HepG2 (cell line): ENCODE measurements at regions not wholly inside any gene's neighbourhood (a gene's known extent, or its start where the extent isn't known, plus 50 kb on each side); places are given as distances from the start of the nearest gene placed in this dataset.
A peak's percentile ranks its signal among the peaks of the same experiment; 100 is the strongest.

Source experiments
- ATAC-seq: fragments of 200-7000 bp; cut with Tn5 transposase; 3 replicates; pipeline ENCODE4 v1.9.1; 2020; ENCODE audit warnings: mild to moderate bottlenecking, moderate library complexity
- BruUV-seq: library from RNA; stranded (reverse); fragments of 400-500 nt; replicated peaks from 2 replicates; lab custom pipeline; 2021; lab: Mats Ljungman, UMichigan
- CTCF ChIA-PET: fragments of 300-600 bp; formaldehyde crosslinking; extraction: SDS; loops from one replicate; lab custom pipeline; 2021; ENCODE audit warnings: low total read pairs, inconsistent platforms, low intra/inter-chr PET ratio; lab: Yijun Ruan, JAX
- POLR2A ChIA-PET: fragments of 350-600 bp; sonication (Branson Sonifier 250); formaldehyde crosslinking; loops from one replicate; lab custom pipeline; 2020; ENCODE audit warnings: antibody characterized with exemption, inconsistent platforms; lab: Yijun Ruan, JAX
- DNase-seq: peaks from one replicate; pipeline ENCODE4 v3.0.0-alpha.2; 2015; ENCODE audit warnings: low spot score
- FAIRE-seq: peaks from 3 replicates; lab custom pipeline; 2011; peaks lifted over from hg19 to GRCh38; lab: Jason Lieb, UNC
- H2AFZ ChIP-seq: one replicate; pipeline ENCODE4 v1.6.1; 2011; ENCODE audit warnings: low read length, inconsistent platforms
- H3K27ac ChIP-seq: fragments of 300-600 bp; 3 replicates; pipeline ENCODE4 v1.8.0; 2011; ENCODE audit warnings: mixed run types, mild to moderate bottlenecking, mixed read lengths, low read length, inconsistent platforms; ENCODE audit not compliant: insufficient read depth; ENCODE audit errors: extremely low read length
- H3K27me3 ChIP-seq, 2 experiments: fragments of 200-600 bp in 1 of 2; 2 replicates in 1 of 2; 3 replicates in 1 of 2; pipeline versions ENCODE4 v1.6.0 to v1.8.0; 2011; ENCODE audit warnings: low read length in 2 of 2, mild to moderate bottlenecking in 2 of 2, moderate library complexity in 2 of 2, inconsistent platforms in 1 of 2; ENCODE audit not compliant: insufficient read depth in 2 of 2, control insufficient read depth in 1 of 2
- H3K36me3 ChIP-seq, 2 experiments: fragments of 200-600 bp in 1 of 2; replicated peaks in 1 of 2; 2 replicates in 1 of 2; 3 replicates in 1 of 2; pipeline versions ENCODE4 v1.5.1 to v1.8.0; 2011; ENCODE audit warnings: low read length in 2 of 2, inconsistent platforms in 1 of 2; ENCODE audit not compliant: insufficient read depth in 2 of 2, control insufficient read depth in 1 of 2
- H3K4me1 ChIP-seq: 2 replicates; pipeline ENCODE4 v1.5.1; 2012; ENCODE audit warnings: low read length, inconsistent platforms; ENCODE audit not compliant: insufficient read depth
- H3K4me2 ChIP-seq: 2 replicates; pipeline ENCODE4 v1.6.0; 2011; ENCODE audit warnings: low read depth, low read length, inconsistent platforms
- H3K4me3 ChIP-seq, 3 experiments: fragments of 200-600 bp in 1 of 3; sonication (generic), shearing (Covaris generic) in 1 of 3; replicated peaks in 1 of 3; 2 replicates each; pipeline ENCODE4 v1.5.1; 2011 to 2016; ENCODE audit warnings: low read length in 3 of 3, inconsistent platforms in 2 of 3, low read depth in 2 of 3, mild to moderate bottlenecking in 2 of 3, control low read depth in 1 of 3, mixed read lengths in 1 of 3; ENCODE audit not compliant: insufficient read depth in 1 of 3
- H3K79me2 ChIP-seq: one replicate; pipeline ENCODE4 v1.6.1; 2011; ENCODE audit warnings: low read length, inconsistent platforms; ENCODE audit not compliant: insufficient read depth
- H3K9ac ChIP-seq: 2 replicates; pipeline ENCODE4 v1.6.0; 2011; ENCODE audit warnings: mild to moderate bottlenecking, low read depth, low read length, inconsistent platforms; ENCODE audit not compliant: insufficient read depth
- H3K9me3 ChIP-seq: 2 replicates; pipeline ENCODE4 v1.5.1; 2012; ENCODE audit warnings: mild to moderate bottlenecking, low read length
- H4K20me1 ChIP-seq: 2 replicates; pipeline ENCODE4 v1.6.0; 2011; ENCODE audit warnings: inconsistent platforms, mild to moderate bottlenecking, low read length, moderate library complexity; ENCODE audit not compliant: insufficient read depth
- ATM ChIP-seq: fragments of 450-650 bp; IDR thresholded peaks from 2 replicates; pipeline ENCODE4 v1.7.1; 2017; ENCODE audit warnings: mild to moderate bottlenecking, borderline replicate concordance
- CBX5 ChIP-seq: sonication (generic); formaldehyde crosslinking; IDR thresholded peaks from 2 replicates; pipeline ENCODE4 v1.4.0; 2020; ENCODE audit warnings: missing genetic modification reagents, borderline replicate concordance
- CEBPB ChIP-seq: IDR thresholded peaks from 2 replicates; pipeline ENCODE4 v1.6.1; 2011; ENCODE audit warnings: low read depth, low read length, improper control_type of control experiment, borderline replicate concordance
- KLF13 ChIP-seq: sonication (generic); formaldehyde crosslinking; IDR thresholded peaks from 2 replicates; pipeline ENCODE4 v1.4.0; 2020; ENCODE audit warnings: mild to moderate bottlenecking, missing genetic modification reagents
- ZNF33A ChIP-seq: sonication (generic); formaldehyde crosslinking; IDR thresholded peaks from 2 replicates; pipeline ENCODE4 v1.5.1; 2020; ENCODE audit warnings: missing genetic modification reagents, mild to moderate bottlenecking, moderate library complexity, borderline replicate concordance
- ZNF367 ChIP-seq: sonication (generic); formaldehyde crosslinking; IDR thresholded peaks from 2 replicates; pipeline ENCODE4 v1.4.0; 2020; ENCODE audit warnings: missing genetic modification reagents, borderline replicate concordance
- ZSCAN22 ChIP-seq: sonication (generic); formaldehyde crosslinking; IDR thresholded peaks from 2 replicates; pipeline ENCODE4 v1.4.0; 2020; ENCODE audit warnings: mild to moderate bottlenecking, missing genetic modification reagents
- WGBS: methylation state at CpG from one replicate; pipeline ENCODE4 v1.1.6; 2017; ENCODE audit warnings: low lambda C conversion rate; 5-methylcytosine and 5-hydroxymethylcytosine counted together
- in situ Hi-C: cut with HindIII; loops from 2 replicates; pipeline ENCODE4 v1.10.0; 2017; ENCODE audit warnings: low pct_unique_long_range_greater_than_20kb; ENCODE audit not compliant: extremely low pct_ligation_motif_present
- intact Hi-C: fragments of 100-400 bp; cut with micrococcal nuclease; formaldehyde crosslinking; loops from one replicate; pipeline ENCODE4 v1.10.0; 2022; ENCODE audit not compliant: unreplicated experiment
- TF ChIP-seq, protein P1 (sequence below): sonication (generic); formaldehyde crosslinking; IDR thresholded peaks from 2 replicates; pipeline ENCODE4 v1.8.0; 2022; ENCODE audit warnings: missing genetic modification reagents, mild to moderate bottlenecking, borderline replicate concordance
- TF ChIP-seq, protein P2 (sequence below): fragments of 450-650 bp; IDR thresholded peaks from 2 replicates; pipeline ENCODE4 v1.6.1; 2016

DNA sequence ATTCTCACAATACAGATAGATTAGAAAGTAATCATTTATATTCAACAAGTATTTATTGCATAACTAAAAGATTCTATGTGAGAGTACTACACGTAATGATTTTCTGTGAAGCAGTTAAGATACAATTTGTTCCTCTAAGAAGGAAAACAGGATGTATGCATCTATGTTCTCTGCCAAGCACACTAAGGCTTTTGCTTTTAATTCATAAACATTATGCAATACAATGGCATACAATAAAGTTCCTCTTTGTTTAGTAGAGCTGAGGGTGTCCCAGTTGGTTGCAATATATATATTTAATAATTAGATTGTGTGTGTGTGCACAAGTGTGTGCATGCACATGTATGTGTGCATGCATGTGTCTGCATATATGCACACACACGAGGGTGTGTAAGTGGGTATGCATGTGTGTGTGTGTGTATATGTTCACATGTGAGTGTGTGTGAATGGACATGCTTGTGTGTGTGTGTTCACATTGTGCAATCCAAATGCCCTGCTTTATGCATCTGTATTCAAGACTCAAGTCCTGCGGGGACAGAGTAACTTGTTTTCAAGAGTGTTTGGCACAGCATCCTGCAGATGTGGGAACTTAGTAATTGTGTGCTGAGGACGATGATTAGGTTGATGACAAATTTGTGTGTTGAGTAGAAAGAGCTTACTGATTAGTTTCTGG is 481.5 kb upstream of the KLF6 start:
- no peak overlapping the region for H3K9ac ChIP-seq
- WGBS = 15% methylated on average over 4 of the region's 4 CpGs
- no peak overlapping the region for H2AFZ ChIP-seq
- BruUV-seq = no TSS peak
- H4K20me1 ChIP-seq = no peaks in the 10 kb centered on the region
- intact Hi-C loops (no loop called here), in situ Hi-C loops (no loop called here)
- TF ChIP-seq ZSCAN22 (CRISPR knock-in tag) = no peak
- TF ChIP-seq CEBPB = peak; percentile 38; the same call in 1 of the 2 replicates
- TF ChIP-seq KLF13 (CRISPR knock-in tag) = no peak
- TF ChIP-seq CBX5 = no peak
- TF ChIP-seq ZNF33A (CRISPR knock-in tag) = no peak
- TF ChIP-seq, protein P1, sequence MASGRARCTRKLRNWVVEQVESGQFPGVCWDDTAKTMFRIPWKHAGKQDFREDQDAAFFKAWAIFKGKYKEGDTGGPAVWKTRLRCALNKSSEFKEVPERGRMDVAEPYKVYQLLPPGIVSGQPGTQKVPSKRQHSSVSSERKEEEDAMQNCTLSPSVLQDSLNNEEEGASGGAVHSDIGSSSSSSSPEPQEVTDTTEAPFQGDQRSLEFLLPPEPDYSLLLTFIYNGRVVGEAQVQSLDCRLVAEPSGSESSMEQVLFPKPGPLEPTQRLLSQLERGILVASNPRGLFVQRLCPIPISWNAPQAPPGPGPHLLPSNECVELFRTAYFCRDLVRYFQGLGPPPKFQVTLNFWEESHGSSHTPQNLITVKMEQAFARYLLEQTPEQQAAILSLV = no peak
- TF ChIP-seq ZNF367 (CRISPR knock-in tag) = no peak
- TF ChIP-seq, protein P2, sequence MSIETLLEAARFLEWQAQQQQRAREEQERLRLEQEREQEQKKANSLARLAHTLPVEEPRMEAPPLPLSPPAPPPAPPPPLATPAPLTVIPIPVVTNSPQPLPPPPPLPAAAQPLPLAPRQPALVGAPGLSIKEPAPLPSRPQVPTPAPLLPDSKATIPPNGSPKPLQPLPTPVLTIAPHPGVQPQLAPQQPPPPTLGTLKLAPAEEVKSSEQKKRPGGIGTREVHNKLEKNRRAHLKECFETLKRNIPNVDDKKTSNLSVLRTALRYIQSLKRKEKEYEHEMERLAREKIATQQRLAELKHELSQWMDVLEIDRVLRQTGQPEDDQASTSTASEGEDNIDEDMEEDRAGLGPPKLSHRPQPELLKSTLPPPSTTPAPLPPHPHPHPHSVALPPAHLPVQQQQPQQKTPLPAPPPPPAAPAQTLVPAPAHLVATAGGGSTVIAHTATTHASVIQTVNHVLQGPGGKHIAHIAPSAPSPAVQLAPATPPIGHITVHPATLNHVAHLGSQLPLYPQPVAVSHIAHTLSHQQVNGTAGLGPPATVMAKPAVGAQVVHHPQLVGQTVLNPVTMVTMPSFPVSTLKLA = peak; percentile 34; the same call in 1 of the 2 replicates
- TF ChIP-seq ATM = no peak
- CTCF ChIA-PET = no interaction called here
- no peaks in the 10 kb centered on the region for H3K36me3 ChIP-seq
- ATAC-seq (no peak), FAIRE-seq (no peak), DNase-seq (no peak)
- POLR2A ChIA-PET = no interaction called here
- no peaks in the 10 kb centered on the region for H3K4me1 ChIP-seq
- H3K4me2 ChIP-seq = no peak overlapping the region
- no peak overlapping the region for H3K27ac ChIP-seq
- no peak overlapping the region for H3K4me3 ChIP-seq
- H3K27me3 ChIP-seq = peaks cover 3 to 10% of the 10 kb centered on the region in 2 experiments; a peak in 2 of 5 replicates
- no peaks in the 10 kb centered on the region for H3K79me2 ChIP-seq
- H3K9me3 ChIP-seq = no peaks in the 10 kb centered on the region
